CD4-positive, CD25-positive, alpha-beta regulatory T cell (primary cell): ENCODE measurements at regions not wholly inside any gene's neighbourhood (a gene's known extent, or its start where the extent isn't known, plus 50 kb on each side); places are given as distances from the start of the nearest gene placed in this dataset.

Experiments used
- ATAC-seq, 2 donors: fragments of 150-1000 bp; cut with Tn5 transposase; one replicate each; pipeline ENCODE4 v1.10.0; 2021; ENCODE audit warnings: low read depth in 2 of 2, moderate number of reproducible peaks in 2 of 2, moderate library complexity in 1 of 2
- DNase-seq, 3 donors: peaks; one replicate each; pipeline versions ENCODE4 v3.0.0 to v3.0.0-alpha.2; 2012 to 2022; ENCODE audit warnings: mixed read lengths in 1 of 3
- H3K27ac ChIP-seq: one replicate; pipeline ENCODE4 v1.7.0; 2013; ENCODE audit warnings: mild to moderate bottlenecking, low read length; ENCODE audit not compliant: insufficient read depth, poor library complexity, severe bottlenecking
- H3K27me3 ChIP-seq: one replicate; pipeline ENCODE4 v1.7.0; 2013; ENCODE audit warnings: low read length; ENCODE audit not compliant: control insufficient read depth, insufficient read depth
- H3K36me3 ChIP-seq: one replicate; pipeline ENCODE4 v1.7.0; 2013; ENCODE audit warnings: mild to moderate bottlenecking, low read length, moderate library complexity; ENCODE audit not compliant: control insufficient read depth, insufficient read depth
- H3K4me1 ChIP-seq: 2 replicates; pipeline ENCODE4 v1.7.0; 2013; ENCODE audit warnings: mild to moderate bottlenecking, low read length; ENCODE audit not compliant: insufficient read depth, control insufficient read depth, poor library complexity, severe bottlenecking
- H3K4me3 ChIP-seq: one replicate; pipeline ENCODE4 v1.7.0; 2013; ENCODE audit warnings: low read depth, mild to moderate bottlenecking, low read length, moderate library complexity
- H3K9me3 ChIP-seq, 2 experiments: 1 replicate in 1 of 2; 2 replicates in 1 of 2; pipeline ENCODE4 v1.7.0; 2013; ENCODE audit warnings: low read length in 2 of 2, mild to moderate bottlenecking in 1 of 2, moderate library complexity in 1 of 2; ENCODE audit not compliant: control insufficient read depth in 2 of 2
- H3K27ac Mint-ChIP-seq, 3 donors: one replicate each; pipeline ENCODE4 v1.8.0; 2020 to 2022; ENCODE audit warnings: mild to moderate bottlenecking in 3 of 3, mixed read lengths in 3 of 3, moderate library complexity in 2 of 3
- H3K27me3 Mint-ChIP-seq: one replicate; pipeline ENCODE4 v1.8.0; 2022; ENCODE audit warnings: mild to moderate bottlenecking, mixed read lengths
- H3K36me3 Mint-ChIP-seq: one replicate; pipeline ENCODE4 v1.8.0; 2020; ENCODE audit warnings: mixed read lengths
- H3K4me1 Mint-ChIP-seq, 4 donors: one replicate each; pipeline ENCODE4 v1.8.0; 2020 to 2022; ENCODE audit warnings: mixed read lengths in 4 of 4, mild to moderate bottlenecking in 1 of 4
- H3K4me3 Mint-ChIP-seq, 4 donors: one replicate each; pipeline ENCODE4 v1.8.0; 2020 to 2022; ENCODE audit warnings: mild to moderate bottlenecking in 4 of 4, mixed read lengths in 4 of 4, moderate library complexity in 3 of 4
- H3K9me3 Mint-ChIP-seq, 7 donors: one replicate each; pipeline ENCODE4 v1.8.0; 2020 to 2022; ENCODE audit warnings: mixed read lengths in 7 of 7, mild to moderate bottlenecking in 3 of 7, moderate library complexity in 2 of 7

DNA sequence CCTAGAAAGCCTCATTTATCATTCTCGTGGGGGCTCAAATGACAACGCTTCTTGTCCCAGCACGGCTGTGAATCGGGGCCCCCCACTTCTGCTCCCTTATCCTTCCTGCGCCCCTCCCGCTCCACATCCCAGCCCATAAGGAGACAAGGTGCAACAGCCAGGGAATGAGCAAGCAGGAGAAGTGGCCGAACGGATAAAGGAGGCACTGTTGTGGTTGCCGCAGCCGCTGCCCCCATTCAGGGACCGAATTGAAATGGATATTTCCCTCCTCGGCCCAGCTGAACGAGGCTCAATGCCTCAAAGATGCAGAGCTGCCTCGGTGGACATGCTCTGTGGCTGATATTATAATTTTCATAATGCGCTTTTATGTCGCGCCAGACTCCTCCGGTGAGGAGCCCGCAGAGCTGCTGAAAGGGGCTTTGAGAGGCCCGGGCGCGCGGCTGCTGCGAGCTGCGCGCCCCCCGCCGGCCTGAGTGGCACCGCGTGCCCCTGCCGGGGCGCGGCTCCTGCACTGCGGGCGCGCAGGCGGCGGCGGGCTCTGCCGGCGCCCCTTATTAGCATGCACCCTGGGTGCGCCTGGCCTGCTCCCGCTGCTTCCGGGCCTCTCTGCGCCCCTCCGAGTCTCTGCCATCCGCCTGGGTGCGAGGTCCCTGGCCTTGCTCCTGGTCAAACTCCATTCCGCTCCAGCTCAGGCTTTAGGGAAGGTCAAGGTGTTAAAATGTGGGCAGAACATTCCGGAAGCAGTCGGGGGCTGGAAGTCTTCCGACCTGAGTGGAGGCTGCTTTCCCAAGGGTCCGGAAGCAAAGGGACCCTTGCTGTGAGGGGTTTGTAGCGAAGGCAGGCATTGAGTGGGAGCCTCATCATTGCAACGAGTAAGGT is 68.2 kb upstream of the TMEM33 start:
- peaks cover 38% of the 10 kb centered on the region for H3K27me3 ChIP-seq
- ATAC-seq (no peak), DNase-seq (no peak)
- H3K4me3 Mint-ChIP-seq = peak overlapping the region in 2 of 4 donors; percentile 29 to 68
- H3K9me3 Mint-ChIP-seq = peaks cover 0 to 5% (median 0%) of the 10 kb centered on the region in 7 donors
- H3K27ac Mint-ChIP-seq = no peak overlapping the region
- H3K4me3 ChIP-seq = no peak overlapping the region
- H3K4me1 ChIP-seq = no peaks in the 10 kb centered on the region
- peaks cover 0 to 27% (median 2%) of the 10 kb centered on the region in 4 donors for H3K4me1 Mint-ChIP-seq
- H3K36me3 ChIP-seq = no peaks in the 10 kb centered on the region
- peaks cover 85% of the 10 kb centered on the region for H3K27me3 Mint-ChIP-seq
- H3K9me3 ChIP-seq = no peaks in the 10 kb centered on the region
- H3K27ac ChIP-seq = no peak overlapping the region
- no peaks in the 10 kb centered on the region for H3K36me3 Mint-ChIP-seq

DNA sequence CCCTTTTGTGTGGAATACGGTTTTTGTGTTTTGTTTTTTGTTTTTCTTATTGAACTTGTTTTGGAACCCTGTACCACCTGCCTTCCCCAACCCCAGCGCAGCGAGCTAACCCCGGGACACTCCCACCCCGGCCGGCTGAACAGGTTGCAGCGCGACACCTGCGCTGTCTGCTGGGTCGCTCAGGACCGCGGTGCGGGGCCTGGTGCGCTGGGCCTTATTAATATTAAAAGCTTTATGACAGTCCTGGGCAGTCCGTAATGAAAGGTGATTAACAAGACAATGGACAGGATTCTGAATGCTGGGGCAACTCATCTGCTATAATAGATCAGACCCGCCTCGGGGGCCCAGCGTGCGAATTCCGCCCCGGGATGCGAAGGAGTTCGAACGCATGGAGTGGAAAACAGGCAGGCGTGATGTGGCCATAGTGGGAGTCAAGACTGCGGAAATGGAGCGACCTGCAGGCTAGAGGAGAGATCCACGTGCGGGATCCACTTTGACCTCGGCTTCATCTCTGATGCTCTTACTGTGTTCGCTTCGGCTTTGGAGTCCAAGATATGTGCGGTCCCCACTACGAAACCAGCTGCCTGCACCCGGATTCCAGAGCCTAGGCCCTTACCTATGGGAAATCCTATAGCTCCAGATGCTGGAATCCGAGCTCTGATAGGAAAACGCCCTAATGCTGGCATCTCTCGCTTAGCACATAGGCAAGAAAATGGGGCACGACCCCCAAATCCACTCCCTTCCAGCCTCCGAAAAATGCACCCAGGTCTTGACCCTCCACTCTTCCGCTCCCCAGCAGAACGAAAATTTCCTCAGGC is 69.0 kb upstream of the TMEM33 start:
- Mint-ChIP-seq H3K4me3 (peak overlapping the region in 3 of 4 donors; percentile 8 to 68 (median 29)), H3K4me1 (peaks cover 0 to 27% (median 2%) of the 10 kb centered on the region in 4 donors), H3K27me3 (peaks cover 87% of the 10 kb centered on the region), H3K27ac (no peak overlapping the region), H3K9me3 (peaks cover 0 to 5% (median 0%) of the 10 kb centered on the region in 7 donors), H3K36me3 (no peaks in the 10 kb centered on the region)
- Histone ChIP-seq H3K4me3 (no peak overlapping the region), H3K4me1 (no peaks in the 10 kb centered on the region), H3K36me3 (no peaks in the 10 kb centered on the region), H3K9me3 (no peaks in the 10 kb centered on the region), H3K27me3 (peaks cover 38% of the 10 kb centered on the region), H3K27ac (no peak overlapping the region)
- no peak for ATAC-seq
- no peak for DNase-seq

DNA sequence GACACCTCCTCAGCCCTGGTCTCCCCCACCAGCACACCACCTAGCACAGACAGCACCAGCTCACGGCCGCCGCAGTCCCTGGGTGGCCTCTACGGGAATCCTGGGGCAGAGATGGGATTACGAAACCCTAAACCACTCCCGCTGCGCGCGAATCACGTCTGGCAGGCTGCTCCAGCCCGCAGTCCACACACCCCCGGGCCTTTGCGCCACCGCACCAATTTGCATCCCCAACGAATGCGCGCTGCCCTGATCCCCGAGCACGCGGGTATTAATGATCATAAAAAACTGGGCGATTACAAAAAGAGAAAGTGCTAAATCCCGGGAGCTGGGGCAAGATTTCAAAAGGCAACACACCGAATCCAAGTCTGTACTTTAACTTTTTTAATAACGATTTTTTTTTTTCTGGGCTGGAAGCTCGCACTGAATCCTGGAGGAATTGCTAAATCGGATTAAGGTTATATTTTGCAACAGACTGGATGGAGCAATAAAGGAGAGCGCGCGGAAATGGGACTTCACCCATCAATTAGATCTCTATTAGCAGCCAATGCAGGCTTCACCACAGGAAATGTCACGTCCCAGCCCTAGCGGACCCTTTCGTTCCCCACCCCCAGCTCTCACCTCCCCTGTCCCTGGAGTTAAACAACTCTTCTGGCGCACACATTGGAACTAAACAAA is 69.8 kb upstream of the TMEM33 start:
- H3K9me3 Mint-ChIP-seq = peaks cover 0 to 5% (median 0%) of the 10 kb centered on the region in 7 donors
- Histone ChIP-seq H3K9me3 (no peaks in the 10 kb centered on the region), H3K4me3 (no peak overlapping the region), H3K27me3 (peaks cover 40% of the 10 kb centered on the region), H3K4me1 (no peaks in the 10 kb centered on the region), H3K36me3 (no peaks in the 10 kb centered on the region), H3K27ac (no peak overlapping the region)
- no peaks in the 10 kb centered on the region for H3K36me3 Mint-ChIP-seq
- H3K4me3 Mint-ChIP-seq = peak overlapping the region in 1 of 4 donors; percentile 28
- H3K4me1 Mint-ChIP-seq = peaks cover 0 to 27% (median 2%) of the 10 kb centered on the region in 4 donors
- ATAC-seq (no peak), DNase-seq (no peak)
- H3K27me3 Mint-ChIP-seq = peaks cover 80% of the 10 kb centered on the region
- H3K27ac Mint-ChIP-seq = no peak overlapping the region

DNA sequence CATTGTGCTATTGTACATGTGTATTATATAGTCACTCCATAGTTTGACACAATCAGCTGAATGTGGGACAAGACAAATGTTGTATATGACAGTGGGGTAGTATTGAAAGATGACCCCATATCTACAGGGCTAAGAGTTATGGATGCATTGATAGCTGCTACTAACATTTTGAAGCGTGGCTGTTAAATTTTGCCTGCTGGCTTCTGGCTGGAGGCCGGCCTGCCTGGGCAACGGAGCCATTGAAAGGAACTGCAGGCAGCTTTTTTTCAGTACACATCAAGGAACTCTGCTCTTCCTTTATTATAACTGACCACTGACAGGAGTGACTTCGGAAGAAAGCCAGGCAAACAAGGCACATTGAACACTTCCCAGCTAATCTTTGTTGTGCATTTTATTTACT is 76.1 kb upstream of the TMEM33 start:
- Mint-ChIP-seq H3K36me3 (no peaks in the 10 kb centered on the region), H3K27ac (no peak overlapping the region), H3K9me3 (no peaks in the 10 kb centered on the region), H3K4me3 (no peak overlapping the region), H3K27me3 (peaks cover 58% of the 10 kb centered on the region), H3K4me1 (peaks cover 0 to 4% (median 0%) of the 10 kb centered on the region in 4 donors)
- no peaks in the 10 kb centered on the region for H3K4me1 ChIP-seq
- no peak for ATAC-seq
- H3K36me3 ChIP-seq = no peaks in the 10 kb centered on the region
- no peak overlapping the region for H3K4me3 ChIP-seq
- DNase-seq = no peak
- H3K27ac ChIP-seq = no peak overlapping the region
- H3K27me3 ChIP-seq = peaks cover 17% of the 10 kb centered on the region
- no peaks in the 10 kb centered on the region for H3K9me3 ChIP-seq

- no peaks in the 10 kb centered on the region for H3K4me1 ChIP-seq
- no peak for DNase-seq
- H3K27ac Mint-ChIP-seq = no peak overlapping the region
- H3K27me3 ChIP-seq = peaks cover 19% of the 10 kb centered on the region
- H3K27ac ChIP-seq = no peak overlapping the region
- no peak overlapping the region for H3K4me3 ChIP-seq
- peaks cover 48% of the 10 kb centered on the region for H3K27me3 Mint-ChIP-seq
- H3K4me3 Mint-ChIP-seq = no peak overlapping the region
- H3K9me3 ChIP-seq = no peaks in the 10 kb centered on the region
- ATAC-seq = no peak
- H3K9me3 Mint-ChIP-seq = peaks cover 0 to 2% (median 0%) of the 10 kb centered on the region in 7 donors
- no peaks in the 10 kb centered on the region for H3K4me1 Mint-ChIP-seq
- H3K36me3 Mint-ChIP-seq = no peaks in the 10 kb centered on the region
- H3K36me3 ChIP-seq = no peaks in the 10 kb centered on the region
Observed at GRCh38 chr4:41857226-41857641, 78.0 kb upstream of the TMEM33 start.

DNA sequence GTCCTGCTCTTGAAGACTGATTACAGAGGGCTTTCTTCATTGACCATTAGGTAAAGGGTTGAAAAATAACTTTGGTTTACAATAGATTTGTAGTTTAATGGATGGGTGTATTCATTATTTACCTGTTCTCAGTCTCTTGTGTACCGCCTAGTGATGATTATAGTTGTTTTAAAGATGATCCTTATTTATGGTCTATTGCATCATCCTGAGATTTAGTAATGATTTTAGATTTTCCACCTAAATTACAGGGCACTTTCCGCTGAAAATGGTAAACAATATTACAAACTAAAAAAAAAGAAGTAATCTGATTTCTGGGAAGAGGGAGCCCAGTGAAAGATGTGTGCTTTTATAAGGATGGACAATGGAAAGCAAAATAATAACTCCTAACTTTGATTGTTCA is 78.4 kb upstream of the TMEM33 start:
- Histone ChIP-seq H3K36me3 (no peaks in the 10 kb centered on the region), H3K27ac (no peak overlapping the region), H3K4me3 (no peak overlapping the region), H3K9me3 (no peaks in the 10 kb centered on the region), H3K27me3 (peaks cover 17% of the 10 kb centered on the region), H3K4me1 (no peaks in the 10 kb centered on the region)
- H3K36me3 Mint-ChIP-seq = no peaks in the 10 kb centered on the region
- ATAC-seq (no peak), DNase-seq (no peak)
- peaks cover 45% of the 10 kb centered on the region for H3K27me3 Mint-ChIP-seq
- H3K27ac Mint-ChIP-seq = no peak overlapping the region
- H3K9me3 Mint-ChIP-seq = peaks cover 0 to 2% (median 0%) of the 10 kb centered on the region in 7 donors
- H3K4me3 Mint-ChIP-seq = no peak overlapping the region
- H3K4me1 Mint-ChIP-seq = no peaks in the 10 kb centered on the region

DNA sequence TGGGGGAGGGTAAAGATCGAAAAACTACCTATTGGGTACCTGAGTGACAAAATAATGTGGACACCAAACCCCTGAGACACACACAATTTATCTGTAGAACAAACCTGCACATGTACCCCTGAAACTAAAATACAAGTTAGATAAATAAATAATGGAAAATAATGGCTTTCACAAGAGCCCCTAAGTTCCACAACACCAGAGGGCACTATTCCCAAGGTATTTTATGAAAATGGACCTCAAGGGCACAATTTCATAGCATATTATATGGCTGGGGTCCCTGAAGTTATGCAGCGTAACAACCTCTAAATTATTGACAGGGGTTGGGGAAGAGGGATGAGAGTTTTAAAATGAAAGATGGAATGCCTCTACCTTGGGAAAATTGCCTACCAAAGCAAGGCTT is 81.3 kb upstream of the TMEM33 start:
- H3K4me1 ChIP-seq = no peaks in the 10 kb centered on the region
- H3K4me3 Mint-ChIP-seq = no peak overlapping the region
- H3K36me3 ChIP-seq = no peaks in the 10 kb centered on the region
- no peak overlapping the region for H3K27ac ChIP-seq
- no peaks in the 10 kb centered on the region for H3K36me3 Mint-ChIP-seq
- no peak overlapping the region for H3K27ac Mint-ChIP-seq
- H3K4me3 ChIP-seq = no peak overlapping the region
- peaks cover 38% of the 10 kb centered on the region for H3K27me3 Mint-ChIP-seq
- DNase-seq (no peak), ATAC-seq (no peak)
- H3K9me3 Mint-ChIP-seq = peaks cover 0 to 2% (median 0%) of the 10 kb centered on the region in 7 donors
- H3K27me3 ChIP-seq = peaks cover 11% of the 10 kb centered on the region
- no peaks in the 10 kb centered on the region for H3K9me3 ChIP-seq
- no peaks in the 10 kb centered on the region for H3K4me1 Mint-ChIP-seq
